ENCODE measurements at regions not wholly inside any gene's neighbourhood (a gene's known extent, or its start where the extent isn't known, plus 50 kb on each side); places are given as distances from the start of the nearest gene placed in this dataset.

DNA sequence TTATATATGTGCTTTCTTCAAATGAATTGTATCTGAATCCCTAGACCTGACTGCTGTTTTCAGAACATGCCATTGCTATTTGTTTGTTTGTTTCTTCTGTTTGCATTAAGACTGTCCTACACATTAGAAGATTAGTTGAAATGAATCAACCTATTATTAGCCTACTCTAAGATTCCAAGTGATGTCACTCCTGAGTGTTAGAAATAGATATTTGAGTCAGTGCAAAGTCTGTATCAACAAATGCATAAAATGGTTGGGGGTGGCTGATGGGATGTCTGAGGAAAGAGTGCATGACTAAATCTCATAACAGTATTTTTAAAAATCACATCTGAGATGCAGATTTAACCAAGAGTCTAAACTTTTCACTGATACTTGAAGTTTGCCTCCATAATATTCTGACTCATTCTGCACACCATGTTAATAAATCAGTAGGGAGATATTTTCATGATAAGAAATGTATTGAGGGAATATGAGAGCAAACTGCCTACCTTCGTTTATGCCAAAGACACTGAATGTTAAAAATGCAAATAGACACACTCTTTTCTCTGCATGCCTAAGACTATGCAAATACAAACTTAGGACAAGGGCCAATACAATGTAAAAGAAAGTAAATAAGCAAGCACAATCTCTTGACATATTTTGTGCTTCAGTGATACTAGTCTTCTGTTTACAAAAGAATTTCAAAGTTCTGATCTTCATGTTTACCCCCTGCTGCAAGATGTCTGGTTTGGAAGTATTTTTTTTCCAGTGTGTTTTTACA, 253.3 kb downstream of the LIG4 start:
- H3K27ac ChIP-seq = no peak overlapping the region
- ATAC-seq (no peak), DNase-seq (no peak)
- no peak overlapping the region for H3K4me3 ChIP-seq
- no peaks in the 10 kb centered on the region for H3K4me1 ChIP-seq
- intact Hi-C loops (cut with DNase I) = no loop called here
- no peaks in the 10 kb centered on the region for H3K9me3 ChIP-seq
- TF ChIP-seq POLR2A (IDR thresholded peaks at IDR 0.05) = no peak
- TF ChIP-seq, protein P1, sequence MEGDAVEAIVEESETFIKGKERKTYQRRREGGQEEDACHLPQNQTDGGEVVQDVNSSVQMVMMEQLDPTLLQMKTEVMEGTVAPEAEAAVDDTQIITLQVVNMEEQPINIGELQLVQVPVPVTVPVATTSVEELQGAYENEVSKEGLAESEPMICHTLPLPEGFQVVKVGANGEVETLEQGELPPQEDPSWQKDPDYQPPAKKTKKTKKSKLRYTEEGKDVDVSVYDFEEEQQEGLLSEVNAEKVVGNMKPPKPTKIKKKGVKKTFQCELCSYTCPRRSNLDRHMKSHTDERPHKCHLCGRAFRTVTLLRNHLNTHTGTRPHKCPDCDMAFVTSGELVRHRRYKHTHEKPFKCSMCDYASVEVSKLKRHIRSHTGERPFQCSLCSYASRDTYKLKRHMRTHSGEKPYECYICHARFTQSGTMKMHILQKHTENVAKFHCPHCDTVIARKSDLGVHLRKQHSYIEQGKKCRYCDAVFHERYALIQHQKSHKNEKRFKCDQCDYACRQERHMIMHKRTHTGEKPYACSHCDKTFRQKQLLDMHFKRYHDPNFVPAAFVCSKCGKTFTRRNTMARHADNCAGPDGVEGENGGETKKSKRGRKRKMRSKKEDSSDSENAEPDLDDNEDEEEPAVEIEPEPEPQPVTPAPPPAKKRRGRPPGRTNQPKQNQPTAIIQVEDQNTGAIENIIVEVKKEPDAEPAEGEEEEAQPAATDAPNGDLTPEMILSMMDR (IDR thresholded peaks at IDR 0.05) = no peak
- no peaks in the 10 kb centered on the region for H3K27me3 ChIP-seq
- no peaks in the 10 kb centered on the region for H3K36me3 ChIP-seq
- 17% methylated on average over 1 of the region's 1 CpG for WGBS (ENCODE audit: insufficient coverage, low coverage, low lambda C conversion rate, missing lambda C conversion rate)

DNA sequence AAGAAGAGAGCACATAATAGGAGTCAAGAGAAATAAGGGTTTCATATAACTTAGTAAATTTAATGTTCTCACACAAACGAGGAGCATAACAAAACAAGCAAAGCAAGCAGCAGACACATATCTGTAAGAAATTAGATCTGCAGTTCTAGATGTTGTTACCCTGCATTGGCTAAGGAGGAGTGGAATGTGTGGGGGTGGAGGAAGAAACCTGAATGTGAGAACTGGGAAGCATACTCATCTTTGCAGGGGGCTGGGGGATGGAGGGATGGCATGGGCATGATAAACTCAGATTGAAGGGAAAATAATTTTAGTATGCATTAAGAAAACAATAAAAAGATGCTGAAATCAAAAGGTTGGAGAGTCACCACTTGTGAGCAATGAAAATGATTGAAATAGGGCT, 255.0 kb downstream of the LIG4 start:
- no peak for TF ChIP-seq POLR2A (IDR thresholded peaks at IDR 0.05)
- TF ChIP-seq, protein P1 (IDR thresholded peaks at IDR 0.05) = no peak
- Histone ChIP-seq H3K4me3 (no peak overlapping the region), H3K27ac (no peak overlapping the region), H3K27me3 (no peaks in the 10 kb centered on the region), H3K4me1 (no peaks in the 10 kb centered on the region), H3K9me3 (no peaks in the 10 kb centered on the region), H3K36me3 (no peaks in the 10 kb centered on the region)
- ATAC-seq (no peak), DNase-seq (no peak)
- WGBS (ENCODE audit: insufficient coverage, low coverage, low lambda C conversion rate, missing lambda C conversion rate) = 21% methylated on average over 1 of the region's 1 CpG
- intact Hi-C loops (cut with DNase I) = no loop called here

DNA sequence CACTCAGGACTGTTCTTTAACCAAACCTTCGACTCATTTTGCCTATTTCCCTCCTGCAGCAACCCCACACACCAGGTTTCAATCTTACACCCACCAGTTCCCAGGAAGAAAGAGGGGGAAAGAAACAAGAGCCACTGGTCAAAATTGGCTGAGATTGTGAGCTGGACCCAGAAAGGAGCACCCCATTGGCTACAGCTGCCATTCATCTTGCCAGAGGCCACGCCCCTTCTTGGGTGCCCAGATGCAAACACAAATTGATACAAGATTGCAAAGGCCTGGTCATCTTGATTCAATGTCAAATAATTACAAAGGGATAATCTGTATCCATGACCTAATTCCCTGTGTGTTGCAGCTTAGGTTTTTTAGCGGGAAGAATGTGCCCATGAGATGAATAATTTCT, 258.4 kb downstream of the LIG4 start:
- TF ChIP-seq, protein P1 (IDR thresholded peaks at IDR 0.05) = no peak
- TF ChIP-seq POLR2A (IDR thresholded peaks at IDR 0.05) = no peak
- H3K27ac ChIP-seq = no peak overlapping the region
- H3K27me3 ChIP-seq = no peaks in the 10 kb centered on the region
- 54% methylated on average over 3 of the region's 3 CpGs for WGBS (ENCODE audit: insufficient coverage, low coverage, low lambda C conversion rate, missing lambda C conversion rate)
- H3K4me1 ChIP-seq = no peaks in the 10 kb centered on the region
- no peaks in the 10 kb centered on the region for H3K36me3 ChIP-seq
- H3K4me3 ChIP-seq = no peak overlapping the region
- intact Hi-C loops (cut with DNase I) = no loop called here
- ATAC-seq (no peak), DNase-seq (no peak)
- H3K9me3 ChIP-seq = no peaks in the 10 kb centered on the region

DNA sequence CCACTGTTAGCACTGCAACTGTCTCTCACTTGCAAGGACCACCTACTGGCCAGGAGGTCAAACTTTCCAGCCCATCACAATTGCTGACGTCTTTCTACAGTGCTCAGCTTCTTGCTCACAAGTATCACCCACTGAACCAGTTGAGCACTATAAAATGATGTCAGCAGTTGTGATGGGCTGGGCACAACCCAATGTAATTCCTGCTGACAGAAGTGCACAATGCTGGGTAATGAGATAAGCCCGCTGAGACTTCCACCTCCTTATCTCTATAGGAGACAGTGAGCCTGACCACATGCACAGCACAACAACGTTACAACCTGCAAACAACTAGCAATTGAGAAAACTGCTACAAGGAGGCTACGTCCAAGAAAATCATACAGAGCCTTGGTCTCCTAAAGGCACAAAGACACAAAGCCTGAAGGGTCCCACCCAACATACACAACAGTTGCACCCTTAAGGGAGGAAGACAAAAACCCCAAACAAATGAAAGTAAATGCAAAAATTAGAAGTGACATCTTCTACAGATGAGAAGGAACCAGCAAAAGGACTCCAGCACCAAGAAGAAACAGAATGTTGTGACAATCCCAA, 273.2 kb downstream of the LIG4 start:
- 17% methylated on average over 4 of the region's 4 CpGs for WGBS (ENCODE audit: insufficient coverage, low coverage, low lambda C conversion rate, missing lambda C conversion rate)
- Histone ChIP-seq H3K27me3 (no peaks in the 10 kb centered on the region), H3K4me1 (no peaks in the 10 kb centered on the region), H3K9me3 (no peaks in the 10 kb centered on the region), H3K27ac (no peak overlapping the region), H3K4me3 (no peak overlapping the region), H3K36me3 (no peaks in the 10 kb centered on the region)
- intact Hi-C loops (cut with DNase I) = no loop called here
- TF ChIP-seq, protein P1 (IDR thresholded peaks at IDR 0.05) = no peak
- TF ChIP-seq POLR2A (IDR thresholded peaks at IDR 0.05) = no peak
- DNase-seq (no peak), ATAC-seq (no peak)
